Lower leg skin (tissue), 3 donors: ENCODE measurements at regions not wholly inside any gene's neighbourhood (a gene's known extent, or its start where the extent isn't known, plus 50 kb on each side); places are given as distances from the start of the nearest gene placed in this dataset.

ENCODE experiments used
- POLR2A ChIP-seq, 2 donors: fragments of 450-650 bp; IDR thresholded peaks; one replicate each; pipeline ENCODE4 v1.6.1; 2016 to 2017; ENCODE audit warnings: antibody characterized with exemption in 2 of 2, mild to moderate bottlenecking in 1 of 2, moderate library complexity in 1 of 2
- TF ChIP-seq, protein P1 (sequence below), 3 donors: fragments of 450-650 bp; IDR thresholded peaks; one replicate each; pipeline ENCODE4 v1.5.1; 2016; ENCODE audit warnings: antibody characterized with exemption in 3 of 3, mild to moderate bottlenecking in 3 of 3, moderate library complexity in 2 of 3

DNA sequence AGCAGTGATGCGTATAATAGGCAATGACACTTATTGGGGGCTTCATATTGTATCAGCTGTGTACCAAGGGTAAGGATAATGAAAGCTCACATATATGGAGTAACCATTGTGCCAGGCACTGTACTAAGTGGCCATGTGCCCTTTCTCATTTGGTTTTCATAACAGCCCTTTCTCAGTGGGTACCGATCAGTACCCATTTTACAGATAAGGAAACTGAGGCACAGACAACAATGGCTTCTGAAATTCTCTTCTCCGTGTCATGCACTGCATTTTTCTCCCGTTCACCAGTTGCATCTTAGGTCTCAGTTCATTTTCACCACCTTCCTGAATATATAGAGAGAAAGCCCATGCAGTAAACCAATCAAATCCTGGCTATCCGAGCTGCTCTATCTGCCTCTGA, 216.7 kb upstream of the RBFOX1 start:
- TF ChIP-seq, protein P1, sequence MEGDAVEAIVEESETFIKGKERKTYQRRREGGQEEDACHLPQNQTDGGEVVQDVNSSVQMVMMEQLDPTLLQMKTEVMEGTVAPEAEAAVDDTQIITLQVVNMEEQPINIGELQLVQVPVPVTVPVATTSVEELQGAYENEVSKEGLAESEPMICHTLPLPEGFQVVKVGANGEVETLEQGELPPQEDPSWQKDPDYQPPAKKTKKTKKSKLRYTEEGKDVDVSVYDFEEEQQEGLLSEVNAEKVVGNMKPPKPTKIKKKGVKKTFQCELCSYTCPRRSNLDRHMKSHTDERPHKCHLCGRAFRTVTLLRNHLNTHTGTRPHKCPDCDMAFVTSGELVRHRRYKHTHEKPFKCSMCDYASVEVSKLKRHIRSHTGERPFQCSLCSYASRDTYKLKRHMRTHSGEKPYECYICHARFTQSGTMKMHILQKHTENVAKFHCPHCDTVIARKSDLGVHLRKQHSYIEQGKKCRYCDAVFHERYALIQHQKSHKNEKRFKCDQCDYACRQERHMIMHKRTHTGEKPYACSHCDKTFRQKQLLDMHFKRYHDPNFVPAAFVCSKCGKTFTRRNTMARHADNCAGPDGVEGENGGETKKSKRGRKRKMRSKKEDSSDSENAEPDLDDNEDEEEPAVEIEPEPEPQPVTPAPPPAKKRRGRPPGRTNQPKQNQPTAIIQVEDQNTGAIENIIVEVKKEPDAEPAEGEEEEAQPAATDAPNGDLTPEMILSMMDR (IDR thresholded peaks at IDR 0.05), result no peak
- TF ChIP-seq POLR2A (IDR thresholded peaks at IDR 0.05), result no peak
